Ishikawa (cell line): ENCODE measurements at regions not wholly inside any gene's neighbourhood (a gene's known extent, or its start where the extent isn't known, plus 50 kb on each side); places are given as distances from the start of the nearest gene placed in this dataset.

ENCODE experiments used
- EGR1 ChIP-seq: IDR thresholded peaks from 2 replicates; pipeline ENCODE4 v1.6.1; 2012
- RAD21 ChIP-seq: IDR thresholded peaks from 2 replicates; pipeline ENCODE4 v1.6.1; 2012; ENCODE audit warnings: low read depth
- REST ChIP-seq: IDR thresholded peaks from 2 replicates; pipeline ENCODE4 v1.6.1; 2012; ENCODE audit warnings: low read depth, mild to moderate bottlenecking
- TAF1 ChIP-seq: IDR thresholded peaks from 2 replicates; pipeline ENCODE4 v1.6.1; 2012; ENCODE audit warnings: low read depth, mild to moderate bottlenecking
- TF ChIP-seq, protein P1 (sequence below): IDR thresholded peaks from 2 replicates; pipeline ENCODE4 v1.6.1; 2012

- TF ChIP-seq TAF1 (no peak), REST (no peak), EGR1 (no peak), RAD21 (no peak)
- TF ChIP-seq, protein P1, sequence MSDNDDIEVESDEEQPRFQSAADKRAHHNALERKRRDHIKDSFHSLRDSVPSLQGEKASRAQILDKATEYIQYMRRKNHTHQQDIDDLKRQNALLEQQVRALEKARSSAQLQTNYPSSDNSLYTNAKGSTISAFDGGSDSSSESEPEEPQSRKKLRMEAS, result no peak
Measured at GRCh38 chr11:38256436-38256835, 1658.4 kb upstream of the RAG2 start.
